Panc1 (cell line): ENCODE measurements at regions not wholly inside any gene's neighbourhood (a gene's known extent, or its start where the extent isn't known, plus 50 kb on each side); places are given as distances from the start of the nearest gene placed in this dataset.

Source experiments
- ATAC-seq: fragments of 200-7000 bp; cut with Tn5 transposase; 2 replicates; pipeline ENCODE4 v1.9.1; 2020; ENCODE audit warnings: mild to moderate bottlenecking, moderate library complexity
- BruUV-seq: library from RNA; stranded (reverse); fragments of 400-500 nt; replicated peaks from 2 replicates; lab custom pipeline; 2021; lab: Mats Ljungman, UMichigan
- CTCF ChIA-PET: fragments of 300-600 bp; sonication (Branson Sonifier 250); formaldehyde crosslinking; loops from one replicate; lab custom pipeline; 2022; ENCODE audit warnings: antibody characterized with exemption; lab: Charles Lee
- POLR2A ChIA-PET: fragments of 300-600 bp; sonication (Branson Sonifier 250); formaldehyde crosslinking; loops from one replicate; lab custom pipeline; 2022; ENCODE audit warnings: antibody characterized with exemption; lab: Charles Lee
- DNase-seq: peaks from one replicate; pipeline ENCODE4 v3.0.0-alpha.2; 2010; ENCODE audit warnings: low read depth, low spot score
- H3K27ac ChIP-seq: 2 replicates; pipeline ENCODE4 v1.5.1; 2011; ENCODE audit warnings: mild to moderate bottlenecking, low read length, inconsistent platforms
- H3K27me3 ChIP-seq: fragments of 200-500 bp; sonication (Bioruptor generic); 2 replicates; pipeline ENCODE4 v1.6.0; 2014; ENCODE audit warnings: low read length, inconsistent platforms; ENCODE audit not compliant: control insufficient read depth, insufficient read depth
- H3K36me3 ChIP-seq: fragments of 200-500 bp; sonication (Bioruptor generic); 2 replicates; pipeline ENCODE4 v1.5.1; 2014; ENCODE audit warnings: inconsistent platforms, mild to moderate bottlenecking, low read length, moderate library complexity; ENCODE audit not compliant: control insufficient read depth, insufficient read depth
- H3K4me1 ChIP-seq: 2 replicates; pipeline ENCODE4 v1.5.1; 2011; ENCODE audit warnings: inconsistent platforms, mild to moderate bottlenecking, low read length, moderate library complexity; ENCODE audit not compliant: control insufficient read depth, insufficient read depth
- H3K4me3 ChIP-seq, 2 experiments: 2 replicates each; pipeline ENCODE4 v1.5.1; 2011 to 2012; ENCODE audit warnings: low read depth in 2 of 2, low read length in 2 of 2, mild to moderate bottlenecking in 2 of 2, inconsistent platforms in 1 of 2, moderate library complexity in 1 of 2
- H3K9me3 ChIP-seq: fragments of 200-500 bp; sonication (Bioruptor generic); 2 replicates; pipeline ENCODE4 v1.5.1; 2014; ENCODE audit warnings: low read depth, mild to moderate bottlenecking, inconsistent platforms, low read length, moderate library complexity; ENCODE audit not compliant: control insufficient read depth, insufficient read depth
- CTCF ChIP-seq: fragments of 450-650 bp; IDR thresholded peaks from 2 replicates; pipeline ENCODE4 v1.5.1; 2017; ENCODE audit warnings: mild to moderate bottlenecking
- POLR2AphosphoS5 ChIP-seq: IDR thresholded peaks from 2 replicates; pipeline ENCODE4 v1.6.1; 2012; ENCODE audit warnings: mild to moderate bottlenecking, low read depth, low read length, moderate library complexity
- REST ChIP-seq, 2 experiments: IDR thresholded peaks; 2 replicates each; pipeline ENCODE4 v1.6.1; 2011 to 2012; ENCODE audit warnings: low read depth in 2 of 2, control low read depth in 1 of 2, low read length in 1 of 2, mild to moderate bottlenecking in 1 of 2, moderate library complexity in 1 of 2; ENCODE audit not compliant: insufficient read depth in 1 of 2
- SIN3A ChIP-seq: IDR thresholded peaks from 2 replicates; pipeline ENCODE4 v1.6.1; 2012; ENCODE audit warnings: low read depth, mild to moderate bottlenecking, low read length, moderate library complexity, borderline replicate concordance; ENCODE audit not compliant: insufficient read depth
- TCF7L2 ChIP-seq: IDR thresholded peaks from 2 replicates; pipeline ENCODE4 v1.6.1; 2011; ENCODE audit warnings: mild to moderate bottlenecking, low read depth, low read length, inconsistent platforms
- in situ Hi-C: cut with HindIII; loops from 2 replicates; pipeline ENCODE4 v1.10.0; 2016; ENCODE audit warnings: low sequenced_read_pairs, low pct_unique_long_range_greater_than_20kb
- intact Hi-C: fragments of 100-400 bp; cut with micrococcal nuclease; formaldehyde crosslinking; loops from one replicate; pipeline ENCODE4 v1.10.0; 2022; ENCODE audit not compliant: unreplicated experiment

- no TSS peak for BruUV-seq
- ChIA-PET CTCF (no interaction called here), POLR2A (no interaction called here)
- H3K36me3 ChIP-seq, result no peaks in the 10 kb centered on the region
- H3K27ac ChIP-seq, result no peak overlapping the region
- H3K9me3 ChIP-seq, result no peaks in the 10 kb centered on the region
- peaks cover 5% of the 10 kb centered on the region; the same call in 1 of the 2 replicates for H3K4me1 ChIP-seq
- in situ Hi-C loops (no loop called here), intact Hi-C loops (no loop called here)
- DNase-seq (no peak), ATAC-seq (no peak)
- peaks cover 8% of the 10 kb centered on the region; the same call in 1 of the 2 replicates for H3K27me3 ChIP-seq
- no peak overlapping the region for H3K4me3 ChIP-seq
- no peak for TF ChIP-seq TCF7L2
- TF ChIP-seq REST (IDR thresholded peaks at IDR 0.05; ENCODE audit: insufficient read depth in 1 of 2, low read depth in 2 of 2, low read length in 1 of 2), result no peak
These were observed 114.5 kb upstream of the RASSF8 start for GRCh38 chr12:25843976-25844375.

- POLR2A ChIA-PET, result interaction anchor here (0.6 kb wide), 1 partner anchor 166 kb away, joined by 3 read pairs; no protein-coding TSS in a partner anchor
- Histone ChIP-seq H3K36me3 (no peaks in the 10 kb centered on the region), H3K27me3 (peaks cover 8% of the 10 kb centered on the region; the same call in 1 of the 2 replicates), H3K9me3 (no peaks in the 10 kb centered on the region), H3K27ac (no peak overlapping the region), H3K4me1 (no peaks in the 10 kb centered on the region), H3K4me3 (no peak overlapping the region)
- intact Hi-C loops, result no loop called here
- no TSS peak for BruUV-seq
- TF ChIP-seq TCF7L2 (no peak), CTCF (no peak), SIN3A (no peak), POLR2AphosphoS5 (no peak), REST (IDR thresholded peaks at IDR 0.05; ENCODE audit: insufficient read depth in 1 of 2, low read depth in 2 of 2, low read length in 1 of 2) (no peak)
- in situ Hi-C loops, result no loop called here
- ATAC-seq (no peak), DNase-seq (no peak)
- CTCF ChIA-PET, result no interaction called here
These were observed 113.1 kb upstream of the RASSF8 start for GRCh38 chr12:25845415-25845814.
